Endodermal cell (in vitro differentiated cells): ENCODE measurements at regions not wholly inside any gene's neighbourhood (a gene's known extent, or its start where the extent isn't known, plus 50 kb on each side); places are given as distances from the start of the nearest gene placed in this dataset.

Experiments used
- DNase-seq: peaks from one replicate; pipeline ENCODE4 v3.0.0-alpha.2; 2017
- H3K27ac ChIP-seq: 2 replicates; pipeline ENCODE4 v1.5.1; 2013; ENCODE audit warnings: mild to moderate bottlenecking, low read depth, low read length, moderate library complexity
- H3K27me3 ChIP-seq: 2 replicates; pipeline ENCODE4 v1.6.1; 2013; ENCODE audit warnings: mild to moderate bottlenecking, low read length, moderate library complexity; ENCODE audit not compliant: insufficient read depth, control insufficient read depth, poor library complexity, severe bottlenecking
- H3K36me3 ChIP-seq: 2 replicates; pipeline ENCODE4 v1.7.0; 2013; ENCODE audit warnings: mild to moderate bottlenecking, low read length, moderate library complexity; ENCODE audit not compliant: control insufficient read depth, insufficient read depth
- H3K4me1 ChIP-seq: one replicate; pipeline ENCODE4 v1.7.0; 2013; ENCODE audit warnings: low read length; ENCODE audit not compliant: control insufficient read depth, insufficient read depth
- H3K4me3 ChIP-seq: 2 replicates; pipeline ENCODE4 v1.5.1; 2013; ENCODE audit warnings: mild to moderate bottlenecking, low read length, moderate library complexity
- H3K9ac ChIP-seq: 2 replicates; pipeline ENCODE4 v1.6.1; 2013; ENCODE audit warnings: mild to moderate bottlenecking, low read length, moderate library complexity; ENCODE audit not compliant: poor library complexity, severe bottlenecking; ENCODE audit errors: extremely low read depth
- H3K9me3 ChIP-seq: 2 replicates; pipeline ENCODE4 v1.6.1; 2013; ENCODE audit warnings: mild to moderate bottlenecking, low read length, moderate library complexity; ENCODE audit not compliant: control insufficient read depth
- H3K27ac Mint-ChIP-seq: 2 replicates; pipeline ENCODE4 v1.8.0; 2020; ENCODE audit warnings: mixed read lengths
- H3K27me3 Mint-ChIP-seq: 2 replicates; pipeline ENCODE4 v1.8.0; 2021; ENCODE audit warnings: mild to moderate bottlenecking, mixed read lengths; ENCODE audit not compliant: insufficient read depth
- H3K36me3 Mint-ChIP-seq: 2 replicates; pipeline ENCODE4 v1.8.0; 2020; ENCODE audit warnings: low read depth, mixed read lengths
- H3K4me1 Mint-ChIP-seq: 2 replicates; pipeline ENCODE4 v1.8.0; 2020; ENCODE audit warnings: mixed read lengths
- H3K4me3 Mint-ChIP-seq: 2 replicates; pipeline ENCODE4 v1.8.0; 2020; ENCODE audit warnings: mild to moderate bottlenecking, moderate library complexity, mixed read lengths
- H3K9me3 Mint-ChIP-seq: 2 replicates; pipeline ENCODE4 v1.8.0; 2020; ENCODE audit warnings: mild to moderate bottlenecking, mixed read lengths
- CTCF ChIP-seq: fragments of 200-600 bp; sonication (generic); conservative IDR thresholded peaks from 2 replicates; pipeline ENCODE4 v1.5.0; 2021; ENCODE audit warnings: antibody characterized with exemption, mild to moderate bottlenecking
- WGBS, 2 experiments: methylation state at CpG; one replicate each; pipeline versions ENCODE4 v1.1.5 to v1.1.7; 2013; ENCODE audit warnings: missing lambda C conversion rate in 2 of 2, mixed read lengths in 1 of 2; ENCODE audit not compliant: insufficient coverage in 1 of 2, insufficient read length in 1 of 2; 5-methylcytosine and 5-hydroxymethylcytosine counted together

- Mint-ChIP-seq H3K27ac (no peak overlapping the region), H3K36me3 (no peaks in the 10 kb centered on the region), H3K9me3 (no peaks in the 10 kb centered on the region), H3K4me3 (no peak overlapping the region), H3K27me3 (peaks cover 9% of the 10 kb centered on the region), H3K4me1 (no peaks in the 10 kb centered on the region)
- TF ChIP-seq CTCF = no peak
- Histone ChIP-seq H3K4me3 (no peak overlapping the region), H3K27me3 (peaks cover 31% of the 10 kb centered on the region), H3K27ac (no peak overlapping the region), H3K36me3 (no peaks in the 10 kb centered on the region), H3K9ac (no peak overlapping the region), H3K4me1 (no peaks in the 10 kb centered on the region), H3K9me3 (no peaks in the 10 kb centered on the region)
- WGBS, 2 experiments = 82 to 84% methylated on average over 7 to 14 of the region's 14 CpGs
- no peak for DNase-seq
These were observed 247.8 kb downstream of the ENGASE start for GRCh38 chr17:79322211-79323123.

GRCh38 chr17:79320331-79320730 lies 245.7 kb downstream of the ENGASE start:
- H3K36me3 Mint-ChIP-seq = no peaks in the 10 kb centered on the region
- Histone ChIP-seq H3K27me3 (peaks cover 24% of the 10 kb centered on the region), H3K9me3 (no peaks in the 10 kb centered on the region), H3K4me3 (no peak overlapping the region), H3K9ac (no peak overlapping the region), H3K4me1 (no peaks in the 10 kb centered on the region), H3K36me3 (no peaks in the 10 kb centered on the region), H3K27ac (no peak overlapping the region)
- no peaks in the 10 kb centered on the region for H3K9me3 Mint-ChIP-seq
- no peak for TF ChIP-seq CTCF
- peaks cover 5% of the 10 kb centered on the region for H3K27me3 Mint-ChIP-seq
- 82 to 83% methylated on average over 5 to 7 of the region's 7 CpGs for WGBS, 2 experiments
- no peak overlapping the region for H3K27ac Mint-ChIP-seq
- DNase-seq = no peak
- no peak overlapping the region for H3K4me3 Mint-ChIP-seq
- H3K4me1 Mint-ChIP-seq = peaks cover 4% of the 10 kb centered on the region

- Histone ChIP-seq H3K9ac (no peak overlapping the region), H3K27me3 (peaks cover 5% of the 10 kb centered on the region), H3K4me1 (no peaks in the 10 kb centered on the region), H3K4me3 (no peak overlapping the region), H3K36me3 (no peaks in the 10 kb centered on the region), H3K9me3 (no peaks in the 10 kb centered on the region), H3K27ac (no peak overlapping the region)
- H3K4me3 Mint-ChIP-seq = no peak overlapping the region
- no peak overlapping the region for H3K27ac Mint-ChIP-seq
- no peaks in the 10 kb centered on the region for H3K9me3 Mint-ChIP-seq
- H3K36me3 Mint-ChIP-seq = no peaks in the 10 kb centered on the region
- TF ChIP-seq CTCF = no peak
- peaks cover 8% of the 10 kb centered on the region for H3K4me1 Mint-ChIP-seq
- H3K27me3 Mint-ChIP-seq = peaks cover 5% of the 10 kb centered on the region
- WGBS, 2 experiments = 89 to 100% methylated on average over 2 to 5 of the region's 5 CpGs
- DNase-seq = no peak
These were observed 243.3 kb downstream of the ENGASE start for GRCh38 chr17:79317916-79318315.
